GM04504 (cell line): ENCODE measurements at regions not wholly inside any gene's neighbourhood (a gene's known extent, or its start where the extent isn't known, plus 50 kb on each side); places are given as distances from the start of the nearest gene placed in this dataset.

Experiments used
- DNase-seq: peaks from one replicate; pipeline ENCODE4 v3.0.0-alpha.2; 2012; ENCODE audit warnings: low read depth

- peak; percentile 3 for DNase-seq
Observed at GRCh38 chr1:218025454-218025853, 259.6 kb upstream of the RRP15 start.

DNA sequence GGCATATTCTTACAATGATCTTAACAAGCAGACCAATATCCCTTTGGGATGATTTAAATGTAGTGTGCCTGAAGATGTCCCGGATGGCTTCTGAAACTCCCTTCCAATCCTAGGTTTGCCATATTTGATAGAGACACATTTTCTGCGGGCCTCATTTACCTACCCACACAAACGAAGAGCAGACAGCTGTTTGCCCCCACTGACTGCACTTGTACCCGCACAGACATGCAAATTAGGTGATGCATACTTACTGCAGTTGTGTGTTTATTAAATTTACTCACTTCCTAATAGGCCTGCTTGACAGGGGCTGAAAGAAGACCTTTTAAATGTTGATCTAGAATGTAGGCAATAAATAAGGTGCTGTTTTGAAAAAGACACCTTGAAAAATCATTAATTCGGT, 257.9 kb upstream of the RRP15 start:
- no peak for DNase-seq

GRCh38 chr1:218030846-218031245, 254.2 kb upstream of the RRP15 start:
- no peak for DNase-seq

DNA sequence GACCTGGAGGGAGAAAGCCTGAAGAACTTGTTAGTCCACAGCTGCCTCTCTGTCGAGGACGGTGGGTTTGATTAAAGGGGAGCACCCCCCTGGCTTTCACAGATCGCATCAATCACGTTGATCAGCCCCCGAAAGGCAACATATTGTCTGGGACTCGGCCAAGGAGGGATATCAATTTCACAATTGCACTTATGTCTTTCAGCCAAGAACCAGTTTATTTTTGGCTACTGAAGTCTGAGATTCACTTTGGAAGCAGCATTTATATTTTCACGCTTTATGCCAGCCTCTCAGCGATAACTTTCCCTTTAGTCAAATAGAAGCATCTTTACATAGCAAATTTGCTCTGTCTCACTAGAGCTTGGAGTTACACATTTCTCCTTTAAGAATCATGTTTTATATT, 253.2 kb upstream of the RRP15 start:
- no peak for DNase-seq

DNA sequence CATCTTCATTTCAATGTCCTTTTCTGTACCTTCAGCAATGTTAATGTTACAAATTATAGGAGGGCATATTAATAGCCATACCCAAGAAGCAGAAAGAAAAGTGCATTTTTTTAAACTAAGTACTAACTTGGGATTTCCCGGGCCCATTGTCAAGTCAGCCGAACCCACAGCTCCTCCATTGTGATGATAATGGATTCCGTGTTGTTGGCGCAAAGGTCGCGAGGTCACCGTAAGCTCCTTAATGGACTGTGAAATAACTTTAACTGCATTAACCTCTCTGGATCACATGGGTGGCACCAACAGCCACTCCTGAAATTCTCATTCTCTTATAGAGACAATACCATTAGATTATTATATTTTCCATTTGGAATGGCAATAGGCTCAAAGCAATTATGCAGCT, 250.6 kb upstream of the RRP15 start:
- no peak for DNase-seq

DNA sequence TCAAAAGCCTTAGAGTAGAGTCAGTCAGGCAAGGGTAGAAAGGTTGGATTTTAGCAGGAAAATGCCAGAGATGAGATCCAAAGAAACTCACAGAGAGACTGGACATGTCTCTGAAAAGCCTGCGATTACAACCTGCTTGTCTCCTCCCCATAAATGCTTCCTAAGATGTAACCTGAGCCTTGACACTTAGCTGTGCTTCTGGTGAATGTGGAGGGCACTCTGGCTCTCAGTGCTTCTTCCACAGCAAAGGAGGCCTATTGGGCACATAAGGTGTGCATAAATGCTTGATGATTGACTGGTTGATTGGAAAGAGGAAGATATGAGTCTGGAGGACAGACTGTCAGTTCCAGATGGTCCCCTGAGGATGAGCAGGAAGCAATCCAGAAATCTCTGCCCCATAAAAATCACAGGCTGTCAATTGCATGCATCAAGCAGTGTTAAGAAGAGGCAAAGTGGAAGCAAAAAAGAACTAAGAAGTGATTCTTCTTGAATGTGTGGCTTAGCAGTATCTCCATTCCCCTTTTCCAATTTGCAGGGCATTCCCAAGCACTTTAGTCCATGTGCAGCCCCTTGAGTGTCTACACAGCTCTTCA, 236.2 kb upstream of the RRP15 start:
- DNase-seq: no peak

DNA sequence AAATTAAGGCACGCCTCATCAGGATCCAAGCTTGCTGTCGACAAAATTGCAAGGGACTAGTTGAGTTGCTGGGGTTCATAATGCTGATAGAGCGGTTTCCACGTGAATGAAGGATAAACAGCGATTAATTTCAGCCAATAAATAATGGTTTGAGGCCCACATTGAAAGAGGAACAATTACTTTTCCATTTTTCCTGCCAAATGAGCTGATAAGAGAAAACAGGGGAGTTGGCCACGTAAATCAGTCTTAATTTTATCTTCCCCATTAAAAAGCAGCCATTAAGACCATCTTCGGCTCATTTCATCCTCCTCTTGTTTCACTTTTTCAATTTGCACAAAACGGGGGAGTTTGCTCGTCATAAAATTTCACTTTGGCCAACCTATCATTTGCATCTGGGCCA, 235.5 kb upstream of the RRP15 start:
- no peak for DNase-seq

DNA sequence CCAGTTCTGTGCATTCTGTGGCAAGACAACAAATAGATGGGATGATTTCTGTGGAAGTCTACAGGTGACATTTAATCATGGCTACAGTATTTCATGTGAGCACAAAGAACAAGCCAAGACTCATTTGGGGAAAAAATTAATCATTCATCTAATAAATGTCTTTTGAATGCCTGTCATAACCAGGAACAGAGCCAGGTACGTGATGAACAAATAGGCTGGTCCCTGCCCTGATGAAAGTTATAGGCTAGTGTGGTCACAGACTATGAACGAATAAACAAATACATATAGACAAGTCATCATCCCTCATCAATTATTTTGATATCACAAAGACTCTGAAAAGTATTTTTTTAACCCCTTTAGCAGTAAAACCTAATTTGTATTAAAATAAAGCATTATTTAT, 226.4 kb upstream of the RRP15 start:
- no peak for DNase-seq

DNA sequence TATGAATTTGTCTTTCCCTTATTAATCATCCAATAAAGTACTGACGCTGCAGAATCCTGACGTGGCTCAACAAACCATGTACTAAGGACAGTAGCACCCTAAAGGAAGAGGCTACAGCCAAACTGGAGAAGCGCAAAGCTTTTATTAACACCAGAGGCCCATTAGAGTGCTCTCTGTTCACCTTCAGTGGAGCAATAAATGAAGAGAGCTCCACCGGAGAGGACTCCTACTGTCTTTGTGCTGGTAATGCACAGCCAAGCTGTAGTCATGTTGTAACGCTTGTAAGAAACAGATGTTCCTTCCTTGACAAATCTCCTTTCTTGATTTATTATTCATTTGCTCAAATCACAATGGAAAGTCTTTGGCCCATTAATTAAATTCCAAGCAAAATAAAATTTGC, 220.7 kb upstream of the RRP15 start:
- DNase-seq: no peak

- no peak for DNase-seq
Observed at GRCh38 chr1:218066332-218066731, 218.8 kb upstream of the RRP15 start.

GRCh38 chr1:218068241-218068640, 216.9 kb upstream of the RRP15 start:
- no peak for DNase-seq

DNA sequence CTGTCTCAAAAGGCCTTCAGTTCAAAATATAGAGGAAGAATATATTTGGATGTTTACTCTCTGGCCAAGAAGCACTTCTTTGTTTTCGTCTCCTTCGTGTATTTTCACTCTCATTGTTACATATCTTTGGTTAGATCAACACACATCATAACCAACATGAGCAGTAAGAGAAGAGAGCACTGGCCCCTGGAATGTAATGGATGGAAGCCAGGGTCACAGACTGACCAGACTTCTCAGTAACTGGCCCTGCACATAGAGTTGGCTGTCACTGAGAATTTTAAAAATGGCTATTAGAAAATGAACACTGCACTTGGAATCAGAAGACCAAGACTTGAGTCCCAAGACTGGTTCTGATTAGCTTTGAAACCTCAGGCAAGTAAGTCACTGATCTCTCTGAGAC, 215.9 kb upstream of the RRP15 start:
- DNase-seq: no peak

DNA sequence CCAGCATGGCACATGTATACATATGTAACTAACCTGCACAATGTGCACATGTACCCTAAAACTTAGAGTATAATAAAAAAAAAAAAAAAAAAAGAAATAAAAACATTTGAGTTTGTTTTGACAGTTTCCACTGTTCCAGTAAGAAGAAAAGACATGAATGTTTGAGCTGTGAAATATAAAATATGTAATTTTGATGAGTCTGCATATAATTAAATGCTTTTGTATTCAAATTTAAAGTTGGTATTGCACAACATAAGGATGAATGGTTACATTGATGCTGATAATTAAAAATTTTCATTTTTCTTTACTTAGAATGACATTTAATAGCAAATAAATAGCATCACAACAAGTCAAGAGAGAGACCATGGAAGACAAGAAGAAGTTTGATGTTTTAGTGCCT, 212.0 kb upstream of the RRP15 start:
- no peak for DNase-seq

DNA sequence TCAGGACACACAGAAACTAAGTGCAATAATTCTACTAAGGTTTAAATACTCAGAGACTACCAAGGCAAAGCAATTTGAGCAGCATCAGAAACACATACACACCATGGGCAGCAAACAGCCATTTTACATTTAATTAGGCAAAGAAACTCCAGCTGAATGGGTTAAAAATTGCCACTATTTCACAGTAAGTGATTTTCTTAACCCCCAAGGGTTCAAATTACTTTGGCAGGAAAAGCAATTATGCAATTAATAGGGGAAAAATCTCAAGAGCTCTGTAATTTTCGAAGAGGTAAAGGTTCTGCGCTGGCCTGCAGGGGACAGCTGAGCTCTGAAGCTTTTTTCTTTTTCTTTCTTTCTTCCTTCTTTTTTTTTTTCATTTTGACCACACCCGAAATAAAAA, 206.2 kb upstream of the RRP15 start:
- DNase-seq: no peak

GRCh38 chr1:218079347-218079746, 205.7 kb upstream of the RRP15 start:
- DNase-seq: no peak

DNA sequence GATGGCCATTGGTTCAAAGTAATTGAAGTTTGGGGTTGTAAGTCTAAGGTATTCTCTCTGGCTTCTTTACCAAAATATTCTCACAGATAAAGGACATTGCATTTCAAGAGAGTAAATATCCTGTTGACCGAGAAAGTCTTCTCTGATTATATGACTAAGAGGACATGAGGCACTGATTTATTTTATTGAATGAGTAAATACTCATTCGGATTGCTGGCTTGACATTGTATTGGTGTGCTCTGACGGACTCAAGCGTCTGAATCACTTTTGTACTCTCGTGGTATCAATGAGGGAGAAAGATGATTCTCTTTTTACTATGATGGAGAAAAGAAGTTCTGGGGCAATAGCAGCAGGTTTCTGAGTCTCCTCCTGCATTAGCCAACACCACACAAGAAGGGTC, 205.3 kb upstream of the RRP15 start:
- no peak for DNase-seq

- DNase-seq: no peak
Observed at GRCh38 chr1:218080863-218081262, 204.2 kb upstream of the RRP15 start.

DNA sequence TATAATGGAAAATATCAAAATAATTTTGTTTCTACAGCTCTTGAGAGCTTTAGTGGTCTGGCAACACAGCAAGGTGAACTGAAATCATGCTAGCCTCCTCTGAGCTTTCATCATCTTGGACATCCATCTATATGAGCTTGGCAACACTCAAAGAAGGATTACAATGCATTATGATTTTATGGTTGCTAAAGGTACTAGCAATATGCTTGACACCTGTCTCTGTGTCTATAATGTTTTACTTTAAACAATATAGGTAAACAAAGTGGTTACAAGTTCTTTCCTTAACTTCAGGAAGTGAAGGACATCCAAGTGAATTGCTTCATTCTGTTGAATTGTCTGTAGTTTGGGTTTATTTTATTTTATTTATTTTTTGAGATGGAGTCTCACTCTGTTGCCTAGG, 203.7 kb upstream of the RRP15 start:
- DNase-seq: no peak

- DNase-seq: no peak
Observed at GRCh38 chr1:218090459-218090858, 194.6 kb upstream of the RRP15 start.

DNA sequence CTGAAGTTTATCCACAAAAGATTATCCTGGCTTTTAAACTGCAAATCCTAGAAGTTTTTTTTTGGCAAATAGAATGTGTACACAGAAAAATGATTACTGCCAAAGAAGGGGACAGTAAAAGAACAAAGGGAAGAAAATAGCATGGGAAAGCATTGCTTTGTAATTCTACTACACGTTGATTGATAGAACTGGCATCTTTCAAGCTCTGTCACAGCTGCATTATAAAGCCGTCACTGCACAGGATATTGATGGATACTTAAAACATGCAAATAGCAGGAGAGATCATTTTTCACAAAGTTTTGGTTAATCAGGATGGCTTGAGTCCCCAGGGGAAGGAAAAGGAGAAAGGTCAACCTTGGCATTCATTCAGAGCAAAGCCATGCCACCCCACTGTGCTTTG, 183.7 kb upstream of the RRP15 start:
- no peak for DNase-seq

DNA sequence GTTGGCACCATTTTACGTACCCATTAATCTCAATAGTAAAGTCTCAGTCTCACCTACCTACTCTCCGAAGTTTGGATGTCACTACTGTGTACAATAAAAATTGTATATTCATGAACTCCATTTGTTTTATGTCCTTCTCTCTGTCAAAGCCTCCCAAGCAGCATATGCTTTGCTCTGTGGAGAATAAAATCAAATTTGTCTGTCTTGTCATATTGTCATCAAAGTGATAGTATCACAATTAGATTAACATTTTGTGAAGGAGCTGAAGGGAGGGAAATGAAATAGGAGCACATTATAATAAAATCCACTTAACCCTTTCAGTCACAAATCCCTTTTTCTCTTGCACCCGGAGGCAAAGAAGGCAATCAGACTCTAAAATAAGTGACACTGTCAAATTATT, 177.1 kb upstream of the RRP15 start:
- no peak for DNase-seq

GRCh38 chr1:218112862-218113261, 172.2 kb upstream of the RRP15 start:
- DNase-seq: no peak

DNA sequence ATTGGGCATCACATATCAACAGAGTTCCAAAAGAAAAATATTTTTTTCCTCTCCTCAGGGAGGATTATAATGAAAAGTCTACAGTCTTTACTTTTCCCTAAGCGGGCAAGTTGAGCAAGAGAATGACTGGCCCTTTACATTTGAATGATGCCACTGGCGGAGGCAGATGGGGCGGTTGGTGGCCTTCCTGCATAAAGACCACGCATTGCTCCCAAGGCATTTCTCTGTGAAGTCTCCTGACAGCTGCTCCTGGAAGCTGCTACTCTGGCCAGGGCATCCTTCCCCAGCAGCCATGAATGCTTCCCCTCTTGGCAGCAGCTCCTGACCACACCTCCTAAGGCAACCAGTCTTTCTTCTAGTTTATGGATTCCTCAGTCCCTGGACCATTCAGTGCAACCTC, 161.1 kb upstream of the RRP15 start:
- no peak for DNase-seq

DNA sequence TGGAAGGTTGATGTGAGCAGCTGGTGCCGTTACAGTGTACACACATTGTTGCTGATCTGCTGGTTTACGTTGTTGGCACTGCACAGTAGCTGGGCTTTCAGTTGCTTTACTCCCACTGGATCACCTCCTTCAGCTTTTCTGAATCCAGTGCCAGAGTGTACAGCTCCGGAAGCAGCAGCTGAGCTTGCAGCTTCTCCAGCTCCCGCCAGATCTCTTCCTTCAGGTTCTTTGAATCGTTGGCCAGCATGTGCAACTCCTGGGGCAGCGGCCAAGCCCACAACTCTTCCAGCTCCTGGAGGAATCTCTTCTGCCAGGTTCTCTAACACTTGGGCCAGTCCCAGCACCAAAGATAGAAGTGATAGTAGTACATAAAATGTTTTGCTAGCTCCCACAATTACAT, 149.7 kb upstream of the RRP15 start:
- DNase-seq: no peak

GRCh38 chr1:218139761-218140160, 145.3 kb upstream of the RRP15 start:
- no peak for DNase-seq
